Inflammatory macrophage treated with lipopolysaccharide for 4 hours (primary cell): ENCODE measurements at regions not wholly inside any gene's neighbourhood (a gene's known extent, or its start where the extent isn't known, plus 50 kb on each side); places are given as distances from the start of the nearest gene placed in this dataset.

ENCODE experiments used
- DNase-seq: peaks from one replicate; pipeline ENCODE4 v3.0.0-alpha.2; 2020

- DNase-seq, result no peak
Observed at GRCh38 chr2:18247282-18248110, 313.0 kb downstream of the RDH14 start.

GRCh38 chr2:18245375-18245774 lies 315.1 kb downstream of the RDH14 start:
- no peak for DNase-seq

GRCh38 chr2:18244845-18245244 lies 315.6 kb downstream of the RDH14 start:
- DNase-seq, result no peak

GRCh38 chr2:18243816-18244215 lies 316.6 kb downstream of the RDH14 start:
- DNase-seq, result no peak

- no peak for DNase-seq
Observed at GRCh38 chr2:18242716-18243115, 317.7 kb downstream of the RDH14 start.

GRCh38 chr2:18238209-18238608 lies 322.2 kb downstream of the RDH14 start:
- DNase-seq, result no peak

GRCh38 chr2:18237298-18237697 lies 323.2 kb downstream of the RDH14 start:
- no peak for DNase-seq

- no peak for DNase-seq
Observed at GRCh38 chr2:18232731-18233438, 327.6 kb downstream of the RDH14 start.

- no peak for DNase-seq
Observed at GRCh38 chr2:18230668-18231067, 329.8 kb downstream of the RDH14 start.

GRCh38 chr2:18219676-18220075 lies 340.8 kb downstream of the RDH14 start:
- DNase-seq, result no peak

- no peak for DNase-seq
Observed at GRCh38 chr2:18218160-18218933, 339.9 kb downstream of the KCNS3 start.

- DNase-seq, result no peak
Observed at GRCh38 chr2:18214936-18215335, 336.5 kb downstream of the KCNS3 start.

- no peak for DNase-seq
Observed at GRCh38 chr2:18213986-18214385, 335.5 kb downstream of the KCNS3 start.

GRCh38 chr2:18209934-18210639 lies 331.6 kb downstream of the KCNS3 start:
- DNase-seq, result no peak

GRCh38 chr2:18208956-18209355 lies 330.5 kb downstream of the KCNS3 start:
- no peak for DNase-seq

- no peak for DNase-seq
Observed at GRCh38 chr2:18200771-18201170, 322.3 kb downstream of the KCNS3 start.

GRCh38 chr2:18198677-18199076 lies 320.2 kb downstream of the KCNS3 start:
- DNase-seq, result no peak

GRCh38 chr2:18194161-18194560 lies 315.7 kb downstream of the KCNS3 start:
- DNase-seq, result no peak

GRCh38 chr2:18186816-18187613 lies 308.5 kb downstream of the KCNS3 start:
- DNase-seq, result no peak

GRCh38 chr2:18182861-18183260 lies 304.4 kb downstream of the KCNS3 start:
- no peak for DNase-seq

- DNase-seq, result no peak
Observed at GRCh38 chr2:18180912-18181311, 302.4 kb downstream of the KCNS3 start.

- no peak for DNase-seq
Observed at GRCh38 chr2:18180031-18180610, 301.7 kb downstream of the KCNS3 start.
